NT2/D1 (cell line): ENCODE measurements at regions not wholly inside any gene's neighbourhood (a gene's known extent, or its start where the extent isn't known, plus 50 kb on each side); places are given as distances from the start of the nearest gene placed in this dataset.

Experiments used
- DNase-seq: peaks from one replicate; pipeline ENCODE4 v3.0.0-alpha.2; 2011; ENCODE audit warnings: low read depth, low spot score
- H3K27me3 ChIP-seq: 2 replicates; pipeline ENCODE4 v1.6.0; 2011; ENCODE audit warnings: mild to moderate bottlenecking; ENCODE audit not compliant: insufficient read length, insufficient read depth
- H3K36me3 ChIP-seq: 2 replicates; pipeline ENCODE4 v1.6.1; 2011; ENCODE audit warnings: mild to moderate bottlenecking, low read length, mixed read lengths; ENCODE audit not compliant: insufficient read depth, insufficient read length
- H3K4me1 ChIP-seq: 2 replicates; pipeline ENCODE4 v1.5.1; 2011; ENCODE audit not compliant: insufficient read depth, insufficient read length
- H3K4me3 ChIP-seq: 2 replicates; pipeline ENCODE4 v1.5.1; 2011; ENCODE audit warnings: low read depth; ENCODE audit not compliant: insufficient read length
- H3K9ac ChIP-seq: 2 replicates; pipeline ENCODE4 v1.6.0; 2011; ENCODE audit warnings: low read depth; ENCODE audit not compliant: insufficient read length
- H3K9me3 ChIP-seq: 2 replicates; pipeline ENCODE4 v1.5.1; 2011; ENCODE audit warnings: mild to moderate bottlenecking, low read length; ENCODE audit not compliant: insufficient read depth
- SUZ12 ChIP-seq: IDR thresholded peaks from 2 replicates; pipeline ENCODE4 v1.6.1; 2011; ENCODE audit not compliant: insufficient read length, insufficient read depth; ENCODE audit errors: extremely low read depth
- YY1 ChIP-seq: IDR thresholded peaks from 2 replicates; pipeline ENCODE4 v1.6.1; 2011; ENCODE audit not compliant: insufficient read length, insufficient read depth
- ZNF274 ChIP-seq: IDR thresholded peaks from 2 replicates; pipeline ENCODE4 v1.6.1; 2011; ENCODE audit warnings: mild to moderate bottlenecking, low read depth, low read length

GRCh38 chr5:156181656-156182055, 145.3 kb upstream of the SGCD start:
- no peak overlapping the region for H3K9ac ChIP-seq
- H3K27me3 ChIP-seq: no peaks in the 10 kb centered on the region
- no peak overlapping the region for H3K4me3 ChIP-seq
- no peaks in the 10 kb centered on the region for H3K4me1 ChIP-seq
- no peak for DNase-seq
- no peaks in the 10 kb centered on the region for H3K36me3 ChIP-seq
- no peaks in the 10 kb centered on the region for H3K9me3 ChIP-seq
- no peak for TF ChIP-seq YY1
- no peak for TF ChIP-seq ZNF274
- TF ChIP-seq SUZ12: no peak

GRCh38 chr5:156182174-156182967, 144.6 kb upstream of the SGCD start:
- TF ChIP-seq SUZ12: no peak
- no peak for TF ChIP-seq ZNF274
- no peak for TF ChIP-seq YY1
- H3K9ac ChIP-seq: no peak overlapping the region
- no peaks in the 10 kb centered on the region for H3K27me3 ChIP-seq
- H3K9me3 ChIP-seq: no peaks in the 10 kb centered on the region
- H3K36me3 ChIP-seq: no peaks in the 10 kb centered on the region
- no peaks in the 10 kb centered on the region for H3K4me1 ChIP-seq
- DNase-seq: no peak
- H3K4me3 ChIP-seq: no peak overlapping the region

- TF ChIP-seq ZNF274: no peak
- TF ChIP-seq YY1: no peak
- TF ChIP-seq SUZ12: no peak
- H3K4me1 ChIP-seq: no peaks in the 10 kb centered on the region
Measured at GRCh38 chr5:156186760-156187159, 140.2 kb upstream of the SGCD start.

GRCh38 chr5:156188016-156188415, 138.9 kb upstream of the SGCD start:
- DNase-seq: no peak
- Histone ChIP-seq H3K27me3 (no peaks in the 10 kb centered on the region), H3K9ac (no peak overlapping the region), H3K36me3 (no peaks in the 10 kb centered on the region), H3K9me3 (no peaks in the 10 kb centered on the region), H3K4me1 (no peaks in the 10 kb centered on the region), H3K4me3 (no peak overlapping the region)
- TF ChIP-seq ZNF274 (no peak), YY1 (no peak), SUZ12 (no peak)

More at GRCh38 chr5:156186760-156187159, 140.2 kb upstream of the SGCD start:
- no peaks in the 10 kb centered on the region for H3K27me3 ChIP-seq
- no peaks in the 10 kb centered on the region for H3K36me3 ChIP-seq
- H3K4me3 ChIP-seq: no peak overlapping the region
- H3K9ac ChIP-seq: no peak overlapping the region
- no peaks in the 10 kb centered on the region for H3K9me3 ChIP-seq
- DNase-seq: no peak

GRCh38 chr5:156189628-156190027, 137.3 kb upstream of the SGCD start:
- H3K27me3 ChIP-seq: no peaks in the 10 kb centered on the region
- H3K36me3 ChIP-seq: no peaks in the 10 kb centered on the region
- no peak for DNase-seq
- H3K9ac ChIP-seq: no peak overlapping the region
- no peaks in the 10 kb centered on the region for H3K9me3 ChIP-seq
- no peaks in the 10 kb centered on the region for H3K4me1 ChIP-seq
- no peak overlapping the region for H3K4me3 ChIP-seq
- no peak for TF ChIP-seq SUZ12
- TF ChIP-seq ZNF274: no peak
- TF ChIP-seq YY1: no peak

- H3K4me1 ChIP-seq: no peaks in the 10 kb centered on the region
- no peak overlapping the region for H3K4me3 ChIP-seq
- H3K36me3 ChIP-seq: no peaks in the 10 kb centered on the region
- no peaks in the 10 kb centered on the region for H3K9me3 ChIP-seq
- no peak for DNase-seq
- H3K27me3 ChIP-seq: no peaks in the 10 kb centered on the region
- TF ChIP-seq SUZ12 (no peak), YY1 (no peak), ZNF274 (no peak)
- no peak overlapping the region for H3K9ac ChIP-seq
Measured at GRCh38 chr5:156191547-156191946, 135.4 kb upstream of the SGCD start.

GRCh38 chr5:156197042-156197635, 129.8 kb upstream of the SGCD start:
- H3K4me1 ChIP-seq: no peaks in the 10 kb centered on the region
- no peak overlapping the region for H3K4me3 ChIP-seq
- no peaks in the 10 kb centered on the region for H3K9me3 ChIP-seq
- no peaks in the 10 kb centered on the region for H3K27me3 ChIP-seq
- no peak for DNase-seq
- no peak overlapping the region for H3K9ac ChIP-seq
- TF ChIP-seq YY1 (no peak), SUZ12 (no peak), ZNF274 (no peak)
- no peaks in the 10 kb centered on the region for H3K36me3 ChIP-seq
